Stimulated activated CD4-positive, alpha-beta T cell treated with anti-CD3 and anti-CD28 coated beads, Interleukin-1b, Interleukin-23, amount 100 ng/mL, for 1 hour (primary cell): ENCODE measurements at regions not wholly inside any gene's neighbourhood (a gene's known extent, or its start where the extent isn't known, plus 50 kb on each side); places are given as distances from the start of the nearest gene placed in this dataset.

Experiments used
- DNase-seq, 2 donors: peaks; one replicate each; pipeline ENCODE4 v3.0.0-alpha.2; 2020; ENCODE audit warnings: low read depth in 2 of 2

GRCh38 chr2:204108781-204109295, 172.3 kb downstream of the ICOS start:
- no peak for DNase-seq

GRCh38 chr2:204109681-204110080, 173.1 kb downstream of the ICOS start:
- no peak for DNase-seq

- DNase-seq, result no peak
These were observed 173.8 kb downstream of the ICOS start for GRCh38 chr2:204110338-204110741.

DNA sequence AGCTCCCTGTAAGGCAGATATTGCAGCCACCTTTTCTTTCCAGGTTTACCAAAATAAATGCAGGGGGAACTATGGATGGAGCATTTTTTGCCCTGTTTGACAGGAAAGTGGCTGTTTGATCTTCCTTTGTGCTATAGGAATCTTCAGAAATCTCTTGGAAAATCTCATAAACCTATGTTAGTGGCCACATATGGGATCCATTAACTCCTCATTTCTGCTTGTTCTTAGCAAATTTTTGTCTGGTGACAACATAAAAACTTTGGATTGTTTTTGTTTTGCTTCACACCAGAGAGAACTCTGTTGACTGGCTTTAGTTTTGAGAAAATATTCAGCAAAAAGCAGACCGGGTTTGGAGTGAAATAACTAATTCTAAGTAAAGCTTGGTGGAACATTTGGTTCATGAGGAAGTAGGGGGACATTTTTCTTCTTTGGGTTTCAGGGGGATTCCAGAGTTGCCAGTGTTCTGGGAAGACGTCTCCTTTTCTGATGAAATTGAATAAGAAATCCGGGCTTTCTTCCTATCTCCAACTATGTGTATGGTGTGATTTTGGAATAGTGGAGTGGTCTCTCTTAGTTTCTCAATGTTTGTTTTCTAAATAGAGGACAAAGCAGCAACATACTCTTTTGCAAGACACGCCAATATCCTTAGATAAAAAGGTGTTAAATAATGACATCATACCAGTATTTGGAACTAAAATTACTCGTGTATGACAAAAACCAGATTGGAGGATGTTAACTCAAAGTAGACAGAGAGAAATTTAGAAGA, 174.4 kb downstream of the ICOS start:
- no peak for DNase-seq

- DNase-seq, result no peak
These were observed 175.7 kb downstream of the ICOS start for GRCh38 chr2:204112084-204112770.

- no peak for DNase-seq
These were observed 178.0 kb downstream of the ICOS start for GRCh38 chr2:204114295-204115136.

DNA sequence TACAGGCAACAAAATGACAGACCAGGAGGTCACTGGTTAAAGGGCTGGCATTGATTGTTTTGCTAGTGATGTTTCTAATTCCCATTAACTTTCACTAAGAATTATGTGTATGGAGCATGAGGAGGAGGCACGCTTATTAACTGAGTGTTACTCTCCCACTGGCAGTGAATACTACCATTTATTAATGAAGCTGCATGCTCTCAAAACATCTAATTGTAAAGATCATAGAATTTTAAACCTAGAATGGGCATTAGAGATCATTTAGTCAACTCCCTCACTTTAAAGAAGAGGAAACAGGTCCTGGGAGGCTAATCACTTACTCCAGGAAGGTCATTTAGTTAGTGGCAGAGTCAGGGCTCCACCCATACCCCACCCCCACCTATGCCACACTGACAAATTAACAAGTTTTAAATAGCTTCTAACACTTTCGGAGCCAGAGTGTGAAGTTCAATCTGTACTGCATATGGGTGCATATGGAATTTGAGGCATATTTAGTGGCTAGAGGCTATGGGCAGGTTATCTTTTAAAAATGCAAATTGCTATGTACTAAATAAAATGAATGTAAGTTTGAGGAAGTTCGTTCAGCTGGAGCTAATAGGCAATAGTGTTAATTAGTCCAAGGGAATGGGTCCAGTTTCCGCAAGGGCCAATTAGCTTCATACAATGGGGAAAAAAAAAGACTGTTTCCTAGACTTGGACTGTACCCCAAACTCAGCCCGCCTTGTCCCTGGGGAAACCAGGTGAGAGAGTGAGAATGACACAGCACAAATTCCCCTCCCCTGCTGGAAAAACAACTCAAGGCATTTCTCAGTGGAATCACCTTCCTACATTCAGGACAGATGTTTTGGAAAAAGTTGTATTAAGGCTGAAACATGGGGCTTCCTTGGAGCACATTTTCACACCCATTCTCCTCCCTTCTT, 178.8 kb downstream of the ICOS start:
- DNase-seq, result no peak

GRCh38 chr2:204116159-204116792, 179.7 kb downstream of the ICOS start:
- no peak for DNase-seq

- DNase-seq, result no peak
These were observed 185.9 kb downstream of the ICOS start for GRCh38 chr2:204122425-204122824.

GRCh38 chr2:204124140-204124750, 187.7 kb downstream of the ICOS start:
- no peak for DNase-seq

- no peak for DNase-seq
These were observed 190.1 kb downstream of the ICOS start for GRCh38 chr2:204126705-204127104.

- DNase-seq, result no peak
These were observed 190.7 kb downstream of the ICOS start for GRCh38 chr2:204127238-204127637.

DNA sequence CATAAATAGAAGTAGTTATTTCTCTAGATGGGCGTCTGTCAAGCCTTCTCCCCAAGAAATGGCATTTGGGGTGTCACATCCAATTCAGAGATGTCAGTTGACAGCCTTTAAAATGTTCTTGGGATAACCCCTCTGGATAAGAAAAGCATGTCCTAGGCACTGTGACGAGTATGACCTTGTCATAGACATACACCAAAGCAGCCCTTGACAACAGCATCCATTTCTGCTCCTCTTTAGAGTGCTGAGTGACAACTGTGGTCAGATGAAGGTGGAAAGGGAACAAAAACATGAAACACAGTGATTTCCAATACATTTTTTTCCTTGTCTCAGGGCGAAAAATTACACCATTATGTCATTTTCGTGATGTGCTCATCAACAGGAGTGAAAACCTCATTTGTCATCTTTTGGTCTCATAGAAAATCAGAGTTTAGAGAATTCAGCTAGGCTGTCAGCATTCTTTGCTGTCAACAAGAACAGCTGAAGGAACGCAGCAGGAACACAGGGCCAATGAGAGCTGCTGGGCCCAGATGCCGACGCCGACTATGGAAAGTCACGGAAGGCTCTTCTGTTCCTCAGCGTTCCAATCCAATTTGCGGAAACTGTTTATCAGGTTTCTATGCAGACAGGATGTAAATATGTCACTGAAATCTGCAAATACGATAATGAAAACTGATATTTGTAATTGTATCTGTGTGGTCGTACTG, 193.2 kb downstream of the ICOS start:
- DNase-seq, result no peak

DNA sequence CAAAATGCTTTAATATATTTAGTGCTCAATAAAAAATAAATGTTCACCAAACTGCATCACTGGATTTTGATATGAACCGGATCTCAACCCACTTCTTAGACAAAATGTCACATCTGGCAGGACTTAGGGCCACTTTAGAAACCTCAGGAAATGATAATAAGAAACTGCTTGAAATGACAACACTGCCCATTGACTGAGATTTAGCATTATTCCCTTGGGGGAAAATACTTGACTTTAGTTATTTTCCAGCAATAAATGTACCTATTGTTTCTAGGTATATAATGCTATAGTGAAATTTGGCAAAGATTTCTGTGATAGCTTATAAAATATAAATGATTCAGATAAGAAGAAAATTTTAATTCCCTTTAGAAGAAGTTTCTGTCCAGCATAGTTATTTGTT, 195.1 kb downstream of the ICOS start:
- no peak for DNase-seq

DNA sequence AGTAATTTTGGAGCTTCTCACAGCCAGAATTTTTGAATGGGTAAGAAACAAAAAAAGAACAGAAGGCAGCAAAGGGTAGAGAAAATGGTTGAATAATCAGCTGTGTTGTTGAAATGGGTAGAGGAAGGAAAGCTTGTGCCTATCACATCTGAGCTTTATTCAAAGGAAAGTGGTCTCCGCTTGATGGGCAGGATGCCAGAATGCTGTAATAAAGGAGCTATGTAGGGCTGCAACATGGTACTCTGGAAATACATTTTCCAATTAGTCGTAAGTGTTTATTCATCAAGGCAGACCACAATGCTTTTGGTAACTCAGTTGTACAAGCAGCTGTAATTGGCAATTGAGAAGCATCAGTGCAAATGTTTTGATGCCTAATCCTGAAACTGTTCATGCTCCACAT, 196.9 kb downstream of the ICOS start:
- DNase-seq, result no peak

- DNase-seq, result no peak
These were observed 197.9 kb downstream of the ICOS start for GRCh38 chr2:204134421-204134820.

GRCh38 chr2:204135752-204136151, 199.2 kb downstream of the ICOS start:
- no peak for DNase-seq

GRCh38 chr2:204138206-204138605, 201.6 kb downstream of the ICOS start:
- DNase-seq, result no peak

GRCh38 chr2:204140246-204140645, 203.7 kb downstream of the ICOS start:
- no peak for DNase-seq
